Parathyroid adenoma (tissue), 2 donors: ENCODE measurements at regions not wholly inside any gene's neighbourhood (a gene's known extent, or its start where the extent isn't known, plus 50 kb on each side); places are given as distances from the start of the nearest gene placed in this dataset.

Experiments
- H2AFZ ChIP-seq: fragments of 300-600 bp; sonication (generic); one replicate; pipeline ENCODE4 v1.7.0; 2017; ENCODE audit warnings: antibody characterized with exemption, mild to moderate bottlenecking
- H3K27ac ChIP-seq: fragments of 300-600 bp; sonication (generic); one replicate; pipeline ENCODE4 v1.7.0; 2017
- H3K27me3 ChIP-seq: fragments of 300-600 bp; sonication (generic); one replicate; pipeline ENCODE4 v1.7.0; 2017; ENCODE audit warnings: low read length; ENCODE audit not compliant: control insufficient read depth, insufficient read depth
- H3K36me3 ChIP-seq: fragments of 300-600 bp; sonication (generic); one replicate; pipeline ENCODE4 v1.7.0; 2017; ENCODE audit warnings: low read length; ENCODE audit not compliant: control insufficient read depth, insufficient read depth
- H3K4me1 ChIP-seq: fragments of 300-600 bp; sonication (generic); one replicate; pipeline ENCODE4 v1.7.0; 2017; ENCODE audit warnings: control low read depth
- H3K4me2 ChIP-seq: fragments of 300-600 bp; sonication (generic); one replicate; pipeline ENCODE4 v1.7.0; 2017; ENCODE audit warnings: low read length
- H3K4me3 ChIP-seq: fragments of 300-600 bp; sonication (generic); one replicate; pipeline ENCODE4 v1.7.0; 2017; ENCODE audit warnings: low read depth, low read length
- H3K79me2 ChIP-seq: fragments of 300-600 bp; sonication (generic); one replicate; pipeline ENCODE4 v1.7.0; 2017; ENCODE audit warnings: control low read depth
- H3K9ac ChIP-seq: fragments of 300-600 bp; sonication (generic); one replicate; pipeline ENCODE4 v1.7.0; 2017; ENCODE audit warnings: mild to moderate bottlenecking
- H3K9me3 ChIP-seq: fragments of 300-600 bp; sonication (generic); one replicate; pipeline ENCODE4 v1.7.0; 2017; ENCODE audit warnings: low read length; ENCODE audit not compliant: control insufficient read depth
- CTCF ChIP-seq: fragments of 300-600 bp; sonication (generic); IDR thresholded peaks from one replicate; pipeline ENCODE4 v1.7.0; 2017; ENCODE audit warnings: antibody characterized with exemption, mild to moderate bottlenecking
- donor health status: primary hyperparathyroidism.

DNA sequence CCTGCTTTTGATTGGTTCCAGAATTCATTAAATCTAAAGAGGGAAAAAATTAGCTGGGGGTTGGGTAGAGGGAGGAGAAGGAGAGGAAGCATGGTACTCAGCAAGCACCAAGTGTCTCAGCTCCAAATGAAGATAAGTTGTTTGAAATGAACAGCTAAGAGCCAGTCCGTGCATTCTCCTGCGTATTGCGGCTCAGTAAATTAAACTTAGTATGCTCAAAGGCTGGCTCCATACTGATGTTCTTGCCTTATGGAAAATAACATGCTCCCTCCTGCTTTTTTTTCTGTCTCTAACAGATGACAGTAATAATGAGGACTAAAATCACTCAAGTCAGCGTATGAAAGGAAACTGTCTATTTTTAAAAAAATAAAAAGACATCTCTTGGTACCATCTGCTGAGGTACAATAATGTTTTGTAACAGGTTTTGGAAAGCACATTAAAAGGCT, 161.0 kb downstream of the SPATA31D1 start:
- no peak for TF ChIP-seq CTCF
- H3K36me3 ChIP-seq: no peaks in the 10 kb centered on the region
- no peak overlapping the region for H3K27ac ChIP-seq

GRCh38 chr9:82152181-82152580, 163.6 kb downstream of the SPATA31D1 start:
- Histone ChIP-seq H3K4me3 (no peak overlapping the region), H3K9ac (no peak overlapping the region), H3K36me3 (no peaks in the 10 kb centered on the region), H3K4me2 (no peak overlapping the region), H2AFZ (no peak overlapping the region), H3K79me2 (no peaks in the 10 kb centered on the region), H3K4me1 (no peaks in the 10 kb centered on the region), H3K27ac (no peak overlapping the region), H3K27me3 (no peaks in the 10 kb centered on the region), H3K9me3 (no peaks in the 10 kb centered on the region)
- TF ChIP-seq CTCF: no peak

More for the DNA sequence above, 161.0 kb downstream of the SPATA31D1 start:
- Histone ChIP-seq H3K4me2 (no peak overlapping the region), H3K4me1 (no peaks in the 10 kb centered on the region), H3K79me2 (no peaks in the 10 kb centered on the region), H3K9me3 (no peaks in the 10 kb centered on the region), H3K9ac (no peak overlapping the region), H2AFZ (no peak overlapping the region), H3K4me3 (no peak overlapping the region), H3K27me3 (no peaks in the 10 kb centered on the region)

DNA sequence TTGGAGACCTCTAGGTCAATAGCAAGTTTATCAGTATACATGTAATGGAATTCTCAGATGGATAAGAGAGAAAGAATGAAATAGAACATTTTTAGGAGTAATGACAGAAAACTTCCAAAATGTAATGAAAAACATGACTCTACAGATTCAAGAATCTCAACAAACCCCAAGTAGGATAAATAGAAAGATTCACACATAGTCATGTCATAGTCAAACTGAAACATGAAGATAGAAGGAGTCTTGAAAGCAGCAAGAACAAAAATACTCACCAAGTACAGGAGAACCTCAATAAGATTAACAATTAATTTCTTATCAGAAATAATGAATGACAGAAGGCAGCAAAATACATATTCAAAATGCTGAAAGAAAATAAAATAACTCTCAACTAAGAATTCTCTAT, 164.5 kb downstream of the SPATA31D1 start:
- TF ChIP-seq CTCF: no peak
- H3K4me2 ChIP-seq: no peak overlapping the region
- no peaks in the 10 kb centered on the region for H3K9me3 ChIP-seq
- H3K79me2 ChIP-seq: no peaks in the 10 kb centered on the region
- no peak overlapping the region for H3K9ac ChIP-seq
- H3K4me1 ChIP-seq: no peaks in the 10 kb centered on the region
- H3K27ac ChIP-seq: no peak overlapping the region
- no peak overlapping the region for H3K4me3 ChIP-seq
- H2AFZ ChIP-seq: no peak overlapping the region
- no peaks in the 10 kb centered on the region for H3K27me3 ChIP-seq
- no peaks in the 10 kb centered on the region for H3K36me3 ChIP-seq

DNA sequence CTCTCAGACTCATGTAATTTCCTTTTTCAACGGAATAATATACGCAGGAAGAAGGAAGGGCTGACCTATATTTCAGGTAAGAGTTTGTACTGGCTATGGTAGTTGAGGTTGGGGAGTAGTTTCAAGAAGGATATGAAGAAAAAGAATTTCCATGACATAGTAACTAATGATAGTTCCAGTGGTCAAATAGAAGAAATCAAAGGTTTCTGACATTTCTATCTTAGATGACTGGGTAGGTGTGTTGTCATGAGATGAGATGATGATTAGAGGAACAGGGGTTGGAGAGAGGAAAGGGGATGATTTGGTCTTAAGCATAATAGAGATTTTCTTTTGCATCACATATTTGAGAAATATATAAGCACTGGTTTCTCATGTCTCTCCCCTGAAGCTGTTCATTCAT, 166.0 kb downstream of the SPATA31D1 start:
- no peaks in the 10 kb centered on the region for H3K9me3 ChIP-seq
- H3K36me3 ChIP-seq: no peaks in the 10 kb centered on the region
- no peak overlapping the region for H3K27ac ChIP-seq
- no peaks in the 10 kb centered on the region for H3K27me3 ChIP-seq
- H2AFZ ChIP-seq: no peak overlapping the region
- H3K4me1 ChIP-seq: no peaks in the 10 kb centered on the region
- H3K4me3 ChIP-seq: no peak overlapping the region
- H3K9ac ChIP-seq: no peak overlapping the region
- no peak for TF ChIP-seq CTCF
- H3K79me2 ChIP-seq: no peaks in the 10 kb centered on the region
- H3K4me2 ChIP-seq: no peak overlapping the region

DNA sequence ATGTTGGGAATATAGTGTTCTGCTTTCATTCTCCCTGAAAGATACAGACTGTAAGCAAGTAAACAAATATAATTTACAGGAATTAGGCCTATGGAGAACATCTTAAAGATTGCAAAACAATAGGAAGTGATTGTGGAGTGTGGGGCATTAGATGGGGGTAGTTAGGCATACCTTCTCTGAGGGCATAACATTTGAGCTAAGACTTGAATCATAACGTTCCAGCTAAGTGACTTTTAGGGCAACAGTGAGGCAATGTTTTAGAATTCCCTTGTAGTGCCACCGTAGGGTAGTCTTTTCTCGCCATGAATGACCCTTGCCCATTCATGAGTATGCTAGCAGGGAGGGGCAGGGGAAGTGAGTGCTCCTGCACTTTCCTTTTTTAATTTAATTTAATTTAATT, 173.3 kb downstream of the SPATA31D1 start:
- H3K4me3 ChIP-seq: no peak overlapping the region
- H3K9ac ChIP-seq: no peak overlapping the region
- no peaks in the 10 kb centered on the region for H3K27me3 ChIP-seq
- H3K27ac ChIP-seq: no peak overlapping the region
- H3K36me3 ChIP-seq: no peaks in the 10 kb centered on the region
- no peak for TF ChIP-seq CTCF
- H3K4me1 ChIP-seq: no peaks in the 10 kb centered on the region
- no peak overlapping the region for H3K4me2 ChIP-seq
- H3K79me2 ChIP-seq: no peaks in the 10 kb centered on the region
- no peak overlapping the region for H2AFZ ChIP-seq
- H3K9me3 ChIP-seq: no peaks in the 10 kb centered on the region
